GM19455 (cell line): ENCODE measurements at regions not wholly inside any gene's neighbourhood (a gene's known extent, or its start where the extent isn't known, plus 50 kb on each side); places are given as distances from the start of the nearest gene placed in this dataset.
"Not testable (repeated sequence)": the region's sequence is repeated elsewhere in the genome, so short reads cannot be mapped to it uniquely, and the experiment has no call there.

ENCODE experiments used
- ATAC-seq: cut with Tn5 transposase; IDR thresholded peaks from one replicate; pipeline ENCODE4 v1.9.1; 2021; ENCODE audit not compliant: unreplicated experiment

DNA sequence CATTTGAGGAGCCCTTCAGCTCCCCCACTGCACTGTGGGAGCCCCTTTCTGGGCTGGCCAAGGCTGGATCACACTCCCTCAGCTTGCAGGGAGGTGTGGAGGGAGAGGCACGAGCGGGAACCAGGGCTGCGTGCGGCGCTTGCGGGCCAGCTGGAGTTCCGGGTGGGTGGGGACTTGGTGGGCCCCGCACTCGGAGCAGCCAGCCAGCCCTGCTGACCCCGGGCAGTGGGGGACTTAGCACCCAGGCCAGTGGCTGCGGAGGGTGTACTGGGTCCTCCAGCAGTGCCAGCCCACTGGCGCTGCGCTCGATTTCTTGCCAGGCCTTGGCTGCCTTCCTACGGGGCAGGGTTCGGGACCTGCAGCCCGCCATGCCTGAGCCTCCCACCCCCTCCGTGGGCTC, 895.1 kb upstream of the FAM98A start:
- ATAC-seq = not testable (repeated sequence)

DNA sequence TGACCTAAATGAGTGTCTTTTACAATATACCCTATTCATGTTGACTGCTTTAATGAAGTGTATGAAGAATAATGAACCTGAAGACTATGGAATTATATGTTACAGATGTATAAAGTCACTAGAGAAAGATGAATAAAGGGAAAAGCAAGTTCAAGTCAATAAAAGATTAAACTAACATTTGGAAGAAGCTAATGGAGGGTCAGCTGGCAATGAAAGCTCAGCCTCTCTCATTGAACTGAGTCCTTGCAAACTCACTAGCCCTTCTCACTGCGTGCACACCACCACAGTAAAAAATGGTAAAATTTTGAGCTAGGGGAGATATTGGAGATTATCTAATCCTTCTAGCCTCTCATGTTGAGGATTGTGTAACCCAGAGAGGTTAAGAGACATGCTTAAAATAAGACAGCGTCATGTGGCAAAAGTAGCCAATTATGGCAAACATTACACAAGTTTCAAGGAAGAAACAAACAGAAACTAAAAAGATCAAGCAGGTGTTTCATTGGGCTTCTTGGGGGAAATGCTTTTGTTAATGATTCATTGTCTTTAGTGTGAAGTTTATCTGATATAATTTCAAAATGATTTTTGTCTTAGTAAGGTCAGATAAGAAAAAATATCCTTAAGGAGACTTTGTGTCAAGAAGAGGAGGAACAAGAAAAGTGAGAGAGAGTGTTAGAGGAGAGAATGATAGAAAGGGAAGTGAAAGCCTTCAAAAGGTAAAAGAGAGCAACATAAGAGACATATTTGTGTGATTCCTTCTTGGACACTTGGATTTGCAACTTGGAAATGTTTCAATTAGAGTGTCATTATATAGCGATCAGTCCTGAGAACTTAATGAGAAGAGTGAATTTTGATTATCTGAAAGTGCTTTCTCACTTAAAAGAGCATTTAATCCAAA, 893.7 kb upstream of the FAM98A start:
- ATAC-seq = no peak

DNA sequence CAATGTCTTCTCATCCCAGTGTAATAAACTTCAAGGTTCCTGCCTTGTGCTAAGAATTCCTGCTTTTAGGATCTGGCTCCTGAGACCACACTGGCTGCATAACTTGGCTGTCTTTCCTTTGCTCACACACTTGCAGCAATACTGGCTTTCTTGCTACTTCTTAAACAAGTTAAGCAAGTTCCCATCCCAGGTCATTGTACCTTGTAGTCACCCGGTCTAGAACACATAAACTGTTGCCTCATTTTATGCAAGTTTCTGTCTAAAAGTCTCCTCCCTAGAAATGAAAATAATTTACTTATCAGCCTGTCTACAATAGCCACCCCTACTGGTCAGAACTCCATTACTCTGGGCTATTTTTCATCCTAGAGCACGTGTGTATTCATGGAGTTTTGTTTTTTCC, 887.9 kb upstream of the FAM98A start:
- no peak for ATAC-seq

DNA sequence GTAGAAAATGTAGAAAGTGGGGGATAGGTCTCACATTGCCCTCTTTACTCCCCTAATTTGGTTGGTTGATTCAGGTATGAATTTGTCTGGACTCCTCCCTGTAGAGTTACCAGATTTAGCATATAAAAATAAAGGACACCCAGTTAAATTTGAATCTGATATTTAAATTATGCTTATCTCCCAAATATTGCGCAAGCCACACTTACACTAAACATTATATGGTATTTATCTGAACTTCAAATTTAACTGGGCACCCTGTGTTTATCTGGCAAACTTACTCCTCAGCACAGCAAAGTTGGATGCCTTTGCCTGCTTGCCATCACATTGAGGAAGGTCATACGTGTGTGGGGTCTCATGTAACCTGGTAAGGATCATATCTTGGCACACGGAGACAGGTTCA, 882.4 kb upstream of the FAM98A start:
- no peak for ATAC-seq

- ATAC-seq = no peak
Measured at GRCh38 chr2:34480366-34480765, 881.3 kb upstream of the FAM98A start.

DNA sequence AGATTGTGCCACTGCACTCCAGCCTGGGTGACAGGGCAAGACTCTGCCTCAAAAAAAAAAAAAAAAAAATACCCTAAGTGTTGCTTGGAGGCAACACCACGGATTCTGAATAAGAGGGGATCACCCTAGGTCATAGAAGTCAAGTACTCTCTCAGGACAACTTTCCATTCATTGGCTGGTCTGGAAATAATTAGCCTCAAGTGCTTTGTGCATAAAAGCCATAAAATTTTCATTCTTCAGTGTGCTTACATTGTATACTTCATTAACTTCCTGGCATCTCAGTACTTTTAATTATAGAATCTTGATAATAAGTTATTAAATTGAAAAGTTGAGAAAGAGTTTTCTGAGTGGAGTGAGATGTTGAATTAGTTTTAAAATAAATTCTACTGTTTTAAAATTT, 876.1 kb upstream of the FAM98A start:
- no peak for ATAC-seq

DNA sequence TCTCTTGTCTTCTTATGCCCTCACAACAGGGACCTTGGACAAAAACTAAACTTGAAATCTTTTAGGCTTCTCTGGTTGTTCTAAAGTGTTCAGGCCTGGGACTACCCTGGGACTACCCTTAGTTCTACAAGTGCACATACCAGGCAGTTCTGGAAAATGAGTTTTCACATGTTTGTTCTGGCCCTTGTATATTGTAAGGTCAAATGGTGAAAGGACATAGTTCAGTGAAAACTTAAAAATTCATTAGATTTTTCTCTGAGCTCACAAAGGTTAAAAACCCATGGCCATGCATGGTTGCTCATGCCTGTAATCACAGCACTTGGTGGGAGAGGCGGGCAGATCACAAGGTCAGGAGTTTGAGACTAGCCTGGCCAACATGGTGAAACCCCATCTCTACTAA, 875.5 kb upstream of the FAM98A start:
- ATAC-seq = no peak

DNA sequence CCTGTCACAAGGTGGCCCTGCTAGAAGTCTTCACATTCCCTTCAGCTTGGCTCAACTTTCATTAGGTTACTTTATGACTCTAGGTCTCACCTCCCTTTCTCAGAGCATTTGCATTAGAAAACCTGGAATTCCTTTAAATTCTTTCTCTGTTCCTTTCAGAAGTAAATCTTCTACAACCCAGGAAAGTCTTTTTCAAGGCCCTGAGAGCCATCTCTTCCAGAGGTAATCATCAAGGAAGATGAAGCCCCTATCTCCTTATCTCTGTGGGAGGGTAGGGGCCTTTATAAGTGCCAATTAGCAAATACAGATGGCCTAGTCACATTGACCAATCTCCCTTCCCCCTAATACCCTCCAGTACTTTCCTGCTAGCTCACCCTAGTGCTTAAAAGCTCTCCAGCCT, 848.0 kb upstream of the FAM98A start:
- ATAC-seq = no peak

- no peak for ATAC-seq
Measured at GRCh38 chr2:34423301-34423700, 824.2 kb upstream of the FAM98A start.

DNA sequence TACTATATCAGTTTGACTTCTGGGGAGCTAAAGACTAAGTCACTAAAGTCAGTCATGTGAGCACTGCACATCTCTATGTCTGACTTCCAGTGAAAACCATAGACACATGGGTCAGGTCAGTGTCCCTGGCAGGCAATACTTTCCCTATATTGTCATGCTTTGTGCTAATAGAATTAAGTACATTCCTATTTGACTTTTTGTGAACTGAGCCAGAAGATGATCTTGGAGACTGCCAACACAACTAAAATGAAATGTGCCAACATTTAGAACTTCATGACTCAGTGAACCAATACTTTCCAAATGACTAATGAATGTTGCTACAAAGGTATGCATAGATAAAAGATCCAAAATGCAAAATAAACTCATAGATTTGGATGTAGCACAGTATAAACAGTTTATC, 820.8 kb upstream of the FAM98A start:
- ATAC-seq = no peak

DNA sequence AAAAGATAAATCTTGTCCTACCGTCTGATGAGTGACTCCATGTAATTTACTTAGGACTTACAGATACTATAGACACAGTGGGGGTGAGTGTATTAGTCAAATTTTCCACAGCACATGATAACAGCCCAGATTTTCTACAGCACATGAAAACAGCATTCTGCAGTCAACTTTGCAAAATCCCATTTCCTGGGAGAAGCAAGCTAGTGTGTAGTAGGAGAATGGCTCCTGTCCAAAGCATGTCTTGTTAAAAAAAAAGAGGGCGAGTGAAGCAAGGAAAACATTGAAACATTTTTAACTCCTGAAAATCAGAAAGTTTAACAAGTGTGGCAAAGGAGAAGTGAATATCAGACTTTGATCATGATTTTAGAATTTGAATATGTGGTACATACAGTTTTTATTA, 817.8 kb upstream of the FAM98A start:
- no peak for ATAC-seq

GRCh38 chr2:34414856-34415255, 815.8 kb upstream of the FAM98A start:
- no peak for ATAC-seq

GRCh38 chr2:34408100-34408499, 809.0 kb upstream of the FAM98A start:
- ATAC-seq = no peak

DNA sequence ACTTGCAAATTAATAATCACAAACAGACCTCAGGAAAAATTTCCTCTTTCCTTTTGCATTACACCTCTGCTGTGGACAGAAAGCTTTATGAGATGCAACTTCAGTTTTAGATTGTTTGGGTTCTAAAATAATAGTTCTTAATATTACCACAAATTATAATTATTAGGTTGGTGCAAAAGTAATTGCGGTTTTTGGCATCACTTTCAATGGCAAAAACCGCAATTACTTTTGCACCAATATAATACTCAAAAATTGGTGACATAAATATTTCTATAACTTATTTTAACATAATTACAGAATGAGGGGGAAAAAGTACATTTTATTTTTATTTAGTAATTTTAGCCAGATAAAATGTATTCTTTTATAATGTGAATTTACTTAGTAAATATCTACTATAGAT, 804.4 kb upstream of the FAM98A start:
- ATAC-seq = no peak

DNA sequence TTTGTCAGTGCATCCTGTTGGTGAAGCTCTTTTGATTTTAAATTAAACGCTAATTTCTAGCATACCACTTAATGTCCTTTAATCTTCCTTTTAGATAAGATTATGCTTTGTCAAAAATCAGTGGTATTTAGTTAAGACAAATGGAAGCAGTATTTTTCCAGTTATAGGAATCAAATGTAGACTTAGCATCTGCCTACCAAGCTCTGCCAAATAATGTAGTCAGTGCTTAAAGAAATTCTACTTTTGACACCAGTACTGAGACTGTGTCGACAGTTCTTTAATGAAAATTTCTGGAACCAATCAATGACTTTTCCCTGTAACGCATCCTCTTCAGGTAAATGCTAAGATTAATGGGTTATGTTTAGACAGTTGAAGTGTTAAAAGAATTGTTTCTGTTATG, 803.3 kb upstream of the FAM98A start:
- no peak for ATAC-seq

GRCh38 chr2:34401186-34401585, 802.1 kb upstream of the FAM98A start:
- no peak for ATAC-seq

DNA sequence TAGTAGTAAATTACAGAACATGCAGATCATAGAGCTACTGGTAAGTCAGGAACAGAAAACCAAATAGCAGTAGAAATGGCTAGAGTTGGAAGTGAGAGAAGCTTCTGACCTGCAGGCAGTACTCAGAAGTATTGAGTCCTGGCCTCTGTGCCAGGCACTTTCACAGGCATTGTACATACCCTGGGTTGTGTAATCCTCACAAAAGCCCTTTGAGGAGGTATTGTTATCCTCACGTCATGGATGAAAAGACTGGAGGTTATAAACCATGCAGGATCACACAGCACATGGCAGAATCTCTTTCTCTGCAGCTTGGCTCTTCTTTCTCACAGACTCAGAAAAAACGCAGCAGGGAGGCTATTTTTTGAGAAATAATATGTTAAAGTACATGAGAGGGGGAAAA, 789.3 kb upstream of the FAM98A start:
- ATAC-seq = no peak

- no peak for ATAC-seq
Measured at GRCh38 chr2:34387536-34387935, 788.4 kb upstream of the FAM98A start.

GRCh38 chr2:34379586-34379985, 780.5 kb upstream of the FAM98A start:
- ATAC-seq = no peak

- no peak for ATAC-seq
Measured at GRCh38 chr2:34373586-34374233, 774.6 kb upstream of the FAM98A start.

- ATAC-seq = no peak
Measured at GRCh38 chr2:34372967-34373366, 773.9 kb upstream of the FAM98A start.

DNA sequence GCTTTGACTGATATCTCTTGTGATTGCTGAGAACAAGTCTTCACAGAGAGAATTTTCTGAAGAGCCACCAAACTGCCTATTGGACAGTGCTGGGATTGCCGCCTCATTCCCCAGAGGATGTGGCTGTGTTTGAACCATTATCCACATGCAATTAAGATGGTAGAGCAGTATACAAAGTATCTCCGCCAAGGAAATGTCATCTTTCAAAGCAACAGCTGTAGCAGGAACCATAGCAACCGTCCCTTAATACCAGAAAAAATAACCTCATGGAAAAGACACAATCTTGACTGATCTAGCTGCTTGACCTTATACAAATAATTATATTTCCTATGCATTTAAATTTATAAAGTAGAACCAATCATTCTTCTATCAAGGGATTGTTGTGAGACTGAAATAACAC, 772.6 kb upstream of the FAM98A start:
- no peak for ATAC-seq

DNA sequence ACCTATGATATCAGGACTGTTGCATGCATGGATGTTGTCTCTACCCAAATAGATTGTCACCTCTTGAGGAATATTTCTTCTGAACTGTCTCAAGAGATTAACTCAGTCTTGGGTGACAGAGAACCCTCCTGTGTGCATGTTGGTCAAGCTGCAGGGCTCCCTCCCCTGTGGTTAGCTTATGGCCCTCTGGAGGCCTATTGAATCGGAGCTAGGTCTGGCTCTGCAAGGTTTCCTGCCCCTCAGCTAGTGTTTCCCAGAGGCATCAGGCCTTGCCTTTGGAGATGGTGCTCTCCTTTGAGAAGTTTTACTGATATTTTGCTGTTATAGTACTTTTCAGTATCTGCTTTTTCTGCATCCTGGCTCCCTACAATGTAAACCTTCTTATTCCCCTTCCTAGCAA, 769.2 kb upstream of the FAM98A start:
- ATAC-seq = no peak
